ENCODE measurements at regions not wholly inside any gene's neighbourhood (a gene's known extent, or its start where the extent isn't known, plus 50 kb on each side); places are given as distances from the start of the nearest gene placed in this dataset.
A peak's percentile ranks its signal among the peaks of the same experiment; 100 is the strongest.

DNA sequence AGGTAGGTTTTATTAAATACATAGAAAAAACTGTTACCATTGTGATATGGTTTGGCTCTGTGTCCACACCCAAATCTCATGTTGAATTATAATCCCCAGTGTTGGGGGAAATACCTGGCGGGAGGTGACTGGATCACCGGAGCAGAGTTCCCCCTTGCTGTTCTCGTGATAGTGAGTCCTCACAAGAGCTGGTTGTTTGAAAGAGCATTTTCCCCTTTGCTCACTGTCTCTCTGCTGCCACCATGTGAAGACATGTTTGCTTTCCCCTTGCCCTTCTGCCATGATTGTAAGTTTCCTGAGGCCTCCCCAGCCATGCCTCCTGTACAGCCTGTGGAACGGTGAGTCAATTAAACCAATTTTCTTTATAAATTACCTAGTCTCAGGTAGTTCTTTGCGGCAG is 352.7 kb upstream of the SLC39A10 start:
- TF ChIP-seq RAD21 (IDR thresholded peaks at IDR 0.05; ENCODE audit: low read depth) (peak; percentile 33), MAX (IDR thresholded peaks at IDR 0.05) (no peak), EGR1 (IDR thresholded peaks at IDR 0.05) (no peak), FOXM1 (IDR thresholded peaks at IDR 0.05; ENCODE audit: borderline replicate concordance, low read depth) (no peak)

GRCh38 chr2:195300631-195301030 is 356.4 kb upstream of the SLC39A10 start:
- TF ChIP-seq TCF12 (IDR thresholded peaks at IDR 0.05; ENCODE audit: low read depth) (no peak), MAX (IDR thresholded peaks at IDR 0.05) (no peak), REST (IDR thresholded peaks at IDR 0.05; ENCODE audit: low read depth) (no peak), CREB1 (IDR thresholded peaks at IDR 0.05; ENCODE audit: low read depth) (no peak), TEAD4 (IDR thresholded peaks at IDR 0.05) (no peak)

DNA sequence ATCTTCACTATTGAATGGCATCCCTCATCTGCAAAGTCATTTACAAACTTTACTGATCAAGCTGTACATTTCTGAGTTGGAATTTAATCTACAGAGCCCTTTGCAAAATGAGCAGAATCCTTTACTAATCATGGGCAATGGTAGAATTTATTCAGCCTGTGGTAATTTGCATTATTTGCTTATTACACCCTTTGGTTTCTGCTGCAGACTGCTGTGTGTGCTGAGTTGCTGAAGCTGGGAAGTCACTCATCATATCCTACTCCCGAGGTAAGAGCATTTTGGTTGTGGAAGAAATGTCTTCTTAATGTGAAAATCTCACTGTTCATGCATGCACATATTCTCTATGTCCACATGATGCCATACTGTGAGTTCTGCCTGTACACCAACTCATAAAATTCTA is 357.4 kb upstream of the SLC39A10 start:
- TF ChIP-seq NFIC (IDR thresholded peaks at IDR 0.05) = no peak
- no peak for TF ChIP-seq REST (IDR thresholded peaks at IDR 0.05; ENCODE audit: low read depth)
- no peak for TF ChIP-seq CEBPB (IDR thresholded peaks at IDR 0.05)
- TF ChIP-seq RAD21 (IDR thresholded peaks at IDR 0.05; ENCODE audit: low read depth) = no peak
- no peak for TF ChIP-seq TEAD4 (IDR thresholded peaks at IDR 0.05)
- TF ChIP-seq EGR1 (IDR thresholded peaks at IDR 0.05) = no peak
- no peak for TF ChIP-seq EP300 (IDR thresholded peaks at IDR 0.05; ENCODE audit: borderline replicate concordance)
- no peak for TF ChIP-seq MAX (IDR thresholded peaks at IDR 0.05)
- no peak for TF ChIP-seq CREB1 (IDR thresholded peaks at IDR 0.05; ENCODE audit: low read depth)
- TF ChIP-seq FOXM1 (IDR thresholded peaks at IDR 0.05; ENCODE audit: borderline replicate concordance, low read depth) = no peak
- no peak for TF ChIP-seq YY1 (IDR thresholded peaks at IDR 0.05; ENCODE audit: low read depth)
- no peak for TF ChIP-seq TCF12 (IDR thresholded peaks at IDR 0.05; ENCODE audit: low read depth)
- TF ChIP-seq TAF1 (IDR thresholded peaks at IDR 0.05; ENCODE audit: low read depth) = no peak
- no peak for TF ChIP-seq ZBTB7A (IDR thresholded peaks at IDR 0.05; ENCODE audit: low read depth)
- TF ChIP-seq, protein P1, sequence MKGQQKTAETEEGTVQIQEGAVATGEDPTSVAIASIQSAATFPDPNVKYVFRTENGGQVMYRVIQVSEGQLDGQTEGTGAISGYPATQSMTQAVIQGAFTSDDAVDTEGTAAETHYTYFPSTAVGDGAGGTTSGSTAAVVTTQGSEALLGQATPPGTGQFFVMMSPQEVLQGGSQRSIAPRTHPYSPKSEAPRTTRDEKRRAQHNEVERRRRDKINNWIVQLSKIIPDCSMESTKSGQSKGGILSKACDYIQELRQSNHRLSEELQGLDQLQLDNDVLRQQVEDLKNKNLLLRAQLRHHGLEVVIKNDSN (IDR thresholded peaks at IDR 0.05) = no peak

- TF ChIP-seq TCF12 (IDR thresholded peaks at IDR 0.05; ENCODE audit: low read depth) = no peak
- TF ChIP-seq CREB1 (IDR thresholded peaks at IDR 0.05; ENCODE audit: low read depth) = no peak
- TF ChIP-seq MAX (IDR thresholded peaks at IDR 0.05) = no peak
- no peak for TF ChIP-seq ZBTB7A (IDR thresholded peaks at IDR 0.05; ENCODE audit: low read depth)
- no peak for TF ChIP-seq EP300 (IDR thresholded peaks at IDR 0.05; ENCODE audit: borderline replicate concordance)
- TF ChIP-seq, protein P1 (IDR thresholded peaks at IDR 0.05) = no peak
- no peak for TF ChIP-seq CEBPB (IDR thresholded peaks at IDR 0.05)
- TF ChIP-seq FOXM1 (IDR thresholded peaks at IDR 0.05; ENCODE audit: borderline replicate concordance, low read depth) = no peak
- no peak for TF ChIP-seq REST (IDR thresholded peaks at IDR 0.05; ENCODE audit: low read depth)
- no peak for TF ChIP-seq NFIC (IDR thresholded peaks at IDR 0.05)
- no peak for TF ChIP-seq TAF1 (IDR thresholded peaks at IDR 0.05; ENCODE audit: low read depth)
- no peak for TF ChIP-seq RAD21 (IDR thresholded peaks at IDR 0.05; ENCODE audit: low read depth)
- TF ChIP-seq EGR1 (IDR thresholded peaks at IDR 0.05) = no peak
- TF ChIP-seq TEAD4 (IDR thresholded peaks at IDR 0.05) = no peak
These were observed 360.5 kb upstream of the SLC39A10 start for GRCh38 chr2:195296490-195296889.
